Inflammatory macrophage treated with lipopolysaccharide for 1 hour (primary cell): ENCODE measurements at regions not wholly inside any gene's neighbourhood (a gene's known extent, or its start where the extent isn't known, plus 50 kb on each side); places are given as distances from the start of the nearest gene placed in this dataset.

Experiments
- DNase-seq, 2 donors: peaks; one replicate each; pipeline ENCODE4 v3.0.0-alpha.2; 2020 to 2022

GRCh38 chr13:34004676-34005075, 186.7 kb downstream of the RFC3 start:
- no peak for DNase-seq

DNA sequence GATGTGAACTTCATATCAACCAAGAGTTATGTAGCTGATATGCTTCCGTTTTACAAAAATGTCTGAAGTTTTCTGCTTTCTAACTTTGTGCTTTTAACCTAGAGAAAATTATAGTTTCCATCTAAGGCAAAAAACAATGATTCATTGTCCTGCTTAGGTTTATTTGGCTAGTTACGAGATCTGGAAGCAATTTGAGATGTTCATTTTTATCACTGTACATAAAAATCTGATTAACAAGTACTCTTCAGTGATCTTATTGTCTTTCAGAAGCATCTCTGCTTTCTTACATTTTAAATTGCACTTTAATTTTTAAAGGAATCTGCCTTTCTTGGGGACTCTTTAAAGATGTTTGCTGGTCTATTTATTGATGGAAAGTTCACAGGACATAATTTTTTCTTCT, 188.1 kb downstream of the RFC3 start:
- no peak for DNase-seq

DNA sequence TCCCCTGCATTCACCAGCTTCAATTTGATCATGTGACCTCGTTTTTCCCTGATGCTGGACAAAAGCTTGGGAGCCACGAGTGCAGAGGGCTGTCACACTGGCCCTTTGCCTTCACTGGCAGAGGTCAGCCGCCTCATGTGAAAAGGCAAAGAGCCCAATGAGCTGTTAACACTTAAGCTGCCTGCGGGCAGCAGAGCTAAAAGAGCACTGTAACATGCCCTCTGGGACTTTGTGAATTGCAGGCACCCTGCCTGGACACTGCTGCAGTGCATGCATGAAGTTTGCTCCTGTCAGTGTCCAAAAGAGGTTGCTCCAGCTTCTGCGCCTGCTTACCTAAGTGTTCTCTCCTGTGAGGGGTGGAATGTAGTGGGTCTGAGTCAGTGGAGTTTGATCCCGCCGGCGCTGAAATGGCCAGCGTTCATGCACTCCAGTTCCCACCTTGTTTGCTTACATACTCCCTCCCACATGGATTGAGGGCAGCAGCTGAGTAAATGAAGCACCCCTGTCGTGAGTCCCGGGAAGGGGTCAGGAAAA, 193.7 kb downstream of the RFC3 start:
- no peak for DNase-seq

- no peak for DNase-seq
Observed at GRCh38 chr13:34012382-34012781, 194.4 kb downstream of the RFC3 start.

DNA sequence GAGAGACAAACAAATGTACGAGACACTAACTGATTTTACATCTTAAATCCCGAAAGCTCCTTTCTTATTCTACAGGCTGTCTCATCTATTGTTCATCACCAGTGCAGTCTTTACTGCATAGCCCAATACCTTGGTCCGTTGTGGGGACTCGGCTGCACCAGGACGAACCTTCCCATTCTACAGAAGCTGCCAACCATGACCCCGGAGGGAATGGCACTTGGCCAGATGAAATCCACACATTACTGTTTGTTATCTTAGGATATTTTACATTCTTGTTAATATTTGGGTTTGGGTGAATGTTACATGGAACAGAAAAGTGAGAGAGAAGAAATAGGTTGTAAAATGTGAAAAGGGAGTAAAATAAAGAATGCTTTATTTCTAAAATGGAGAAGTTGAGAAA, 195.1 kb downstream of the RFC3 start:
- no peak for DNase-seq

DNA sequence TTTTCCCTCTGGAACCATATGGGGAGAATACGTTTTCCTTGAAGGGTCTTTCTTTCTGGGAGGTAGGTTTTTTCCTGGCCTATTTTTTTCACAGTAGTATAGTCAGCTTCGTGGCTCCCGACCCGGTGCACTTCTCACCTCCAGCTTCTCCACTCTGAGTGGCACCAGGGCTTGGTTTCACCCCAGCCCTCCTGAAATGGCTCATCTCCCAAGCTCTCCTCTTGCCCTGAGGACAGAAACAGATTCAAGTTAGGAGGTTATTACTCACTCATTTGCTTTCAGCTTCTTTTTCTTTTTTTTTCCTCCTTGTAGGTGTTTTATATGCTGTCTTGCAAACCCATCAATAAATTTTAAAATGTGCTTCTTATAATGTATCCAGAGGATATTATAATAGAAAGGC, 199.3 kb downstream of the RFC3 start:
- DNase-seq, result no peak

GRCh38 chr13:34019870-34020269, 201.9 kb downstream of the RFC3 start:
- DNase-seq, result no peak

GRCh38 chr13:34020388-34020787, 202.4 kb downstream of the RFC3 start:
- no peak for DNase-seq

- DNase-seq, result no peak
Observed at GRCh38 chr13:34021619-34022018, 203.7 kb downstream of the RFC3 start.

DNA sequence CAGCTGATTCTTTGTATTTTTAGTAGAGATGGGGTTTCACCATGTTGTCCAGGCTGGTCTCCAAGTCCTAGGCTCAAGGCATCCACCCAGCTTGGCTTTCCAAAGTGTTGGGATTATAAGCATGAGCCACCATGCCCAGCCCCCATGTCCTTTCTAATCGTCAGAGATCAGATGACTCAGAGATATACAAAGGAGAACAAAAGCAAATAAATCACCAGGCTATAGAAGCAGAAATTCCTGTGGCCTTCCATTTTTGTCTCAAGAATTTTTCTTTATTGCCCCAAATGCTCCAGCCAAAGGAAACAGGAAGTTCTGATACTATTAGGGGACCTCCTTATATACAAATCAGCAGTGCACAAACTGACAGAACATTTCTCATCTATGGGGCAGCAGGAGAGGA, 207.8 kb downstream of the RFC3 start:
- no peak for DNase-seq

- no peak for DNase-seq
Observed at GRCh38 chr13:34026308-34026707, 208.4 kb downstream of the RFC3 start.

GRCh38 chr13:34028496-34029442, 210.8 kb downstream of the RFC3 start:
- no peak for DNase-seq

DNA sequence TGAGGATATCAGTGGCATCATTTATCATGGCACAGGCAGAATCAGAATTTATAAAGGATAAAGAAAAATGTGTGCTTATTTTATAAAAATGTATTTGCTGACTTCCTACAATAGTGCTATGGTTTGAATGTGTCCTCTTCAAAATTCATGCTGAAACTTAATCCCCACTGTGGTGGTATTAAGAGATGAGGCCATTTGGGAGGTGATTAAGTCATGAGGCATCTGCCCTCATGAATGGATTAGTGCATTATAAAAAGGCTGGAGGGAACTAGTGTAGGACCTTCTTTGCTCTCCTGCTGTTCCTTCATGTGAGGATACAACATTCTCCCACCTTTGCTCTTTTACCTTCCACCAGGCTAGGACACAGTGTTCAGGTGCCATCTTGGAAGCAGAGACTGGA, 212.8 kb downstream of the RFC3 start:
- DNase-seq, result no peak

- DNase-seq, result no peak
Observed at GRCh38 chr13:34031610-34032009, 213.7 kb downstream of the RFC3 start.

- DNase-seq, result no peak
Observed at GRCh38 chr13:34034411-34034810, 216.5 kb downstream of the RFC3 start.

DNA sequence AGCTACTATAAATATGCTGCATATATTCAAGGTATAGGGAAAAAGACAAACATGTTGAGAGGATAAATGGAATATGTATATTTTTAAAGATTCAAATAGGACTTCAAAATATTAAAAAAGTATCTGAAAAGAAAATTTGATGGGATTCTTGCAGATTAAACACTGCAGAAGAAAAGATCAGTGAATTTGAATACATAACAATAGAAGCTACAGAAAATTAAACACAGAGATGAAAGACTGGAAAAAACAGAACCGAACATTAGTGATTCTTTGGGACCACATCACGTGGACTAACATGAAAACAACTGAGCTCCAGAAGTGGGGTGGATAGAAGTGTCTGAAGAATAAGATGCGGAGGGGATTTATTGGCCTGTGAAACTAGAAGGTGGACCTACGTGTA, 217.2 kb downstream of the RFC3 start:
- no peak for DNase-seq

DNA sequence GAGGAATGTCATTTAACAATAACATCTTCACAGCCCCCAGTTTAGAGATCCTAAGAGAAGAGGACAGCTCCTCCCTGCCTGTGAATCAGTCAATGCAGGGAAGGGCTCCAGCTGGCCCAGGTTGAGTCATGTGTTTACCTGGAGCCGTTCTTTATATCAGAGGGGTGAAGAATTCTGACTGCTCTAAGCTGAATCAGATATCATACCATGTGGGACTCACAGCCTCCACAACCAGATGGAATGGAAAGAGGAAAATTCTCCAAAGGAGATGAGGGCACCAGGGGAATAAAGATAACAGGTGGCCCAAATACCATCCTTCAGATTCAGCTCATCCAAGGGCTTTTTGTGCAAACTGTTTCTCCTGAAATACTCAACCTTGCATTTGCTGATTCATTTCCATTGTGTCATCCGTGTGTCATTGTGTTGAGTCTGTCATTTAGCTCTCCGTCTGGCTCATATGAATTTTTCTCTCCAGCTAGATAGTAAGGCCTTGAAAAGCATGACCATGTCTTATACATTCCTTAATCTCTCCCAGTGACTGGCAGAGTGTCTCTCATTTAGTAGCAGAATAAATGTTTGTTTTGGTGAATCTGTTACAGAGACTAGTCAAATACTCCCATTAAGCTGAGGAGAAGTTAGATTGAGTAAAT, 217.9 kb downstream of the RFC3 start:
- no peak for DNase-seq

GRCh38 chr13:34037636-34038540, 219.9 kb downstream of the RFC3 start:
- DNase-seq, result no peak

DNA sequence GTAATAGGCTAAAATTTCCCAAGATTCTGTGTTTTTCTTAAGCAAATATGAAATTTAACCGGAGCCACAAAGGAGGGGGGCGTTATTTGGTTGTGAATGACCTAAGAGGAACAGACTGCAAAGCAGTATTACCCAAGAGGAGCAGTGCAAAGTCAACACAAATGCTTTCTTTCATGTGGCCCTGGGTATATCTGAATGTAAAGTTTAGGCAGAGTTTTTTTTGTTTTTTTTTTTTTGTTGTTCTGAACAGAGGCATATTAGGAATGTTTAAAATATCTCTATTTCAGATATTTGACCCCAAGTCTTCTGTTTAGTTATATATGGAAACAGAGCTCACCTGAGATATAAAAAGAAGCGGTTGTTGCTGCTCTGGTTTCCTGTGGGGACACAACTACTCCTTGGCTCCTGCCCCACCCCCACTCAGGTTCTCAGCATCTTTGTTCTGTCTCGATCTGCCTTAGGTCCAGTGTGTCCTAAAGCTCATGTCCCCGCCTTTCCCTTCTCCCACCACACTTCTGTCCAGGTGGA, 220.7 kb downstream of the RFC3 start:
- DNase-seq, result no peak

DNA sequence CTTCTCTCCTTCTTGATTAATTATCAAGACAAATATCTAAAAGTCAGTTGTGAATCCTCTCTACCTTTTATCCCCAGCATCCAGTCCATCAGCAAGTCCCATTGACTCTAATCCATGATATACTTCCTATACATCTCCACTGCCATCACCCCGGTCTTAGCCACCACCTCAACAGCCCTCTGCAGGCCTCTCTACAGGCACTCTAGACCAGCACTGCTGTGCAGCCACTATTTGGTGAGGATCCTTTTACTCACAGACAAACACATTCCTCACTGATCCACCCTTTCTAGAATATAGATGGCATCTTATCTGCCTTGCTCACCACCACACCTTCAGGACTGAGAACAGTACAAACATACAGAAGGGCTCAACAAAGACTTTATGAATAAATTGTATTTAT, 221.7 kb downstream of the RFC3 start:
- no peak for DNase-seq

DNA sequence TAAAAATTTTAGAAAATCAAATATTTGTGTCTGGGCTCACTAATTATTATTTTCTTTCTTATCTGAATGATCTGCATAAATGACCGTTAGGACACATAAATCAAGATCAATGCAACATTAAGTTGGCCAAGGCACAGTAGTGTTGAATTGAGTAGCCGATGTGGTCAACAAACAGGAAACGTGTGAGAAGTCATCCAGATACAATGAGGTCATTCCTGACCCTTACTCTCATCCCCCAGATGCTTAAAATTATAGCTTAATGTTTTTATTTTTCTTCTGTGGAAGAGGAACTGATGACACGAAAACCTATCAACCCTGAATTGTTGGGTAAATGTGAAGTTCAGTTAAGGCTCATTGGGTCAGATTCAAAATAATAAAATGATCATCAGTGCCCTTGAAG, 222.9 kb downstream of the RFC3 start:
- DNase-seq, result no peak

DNA sequence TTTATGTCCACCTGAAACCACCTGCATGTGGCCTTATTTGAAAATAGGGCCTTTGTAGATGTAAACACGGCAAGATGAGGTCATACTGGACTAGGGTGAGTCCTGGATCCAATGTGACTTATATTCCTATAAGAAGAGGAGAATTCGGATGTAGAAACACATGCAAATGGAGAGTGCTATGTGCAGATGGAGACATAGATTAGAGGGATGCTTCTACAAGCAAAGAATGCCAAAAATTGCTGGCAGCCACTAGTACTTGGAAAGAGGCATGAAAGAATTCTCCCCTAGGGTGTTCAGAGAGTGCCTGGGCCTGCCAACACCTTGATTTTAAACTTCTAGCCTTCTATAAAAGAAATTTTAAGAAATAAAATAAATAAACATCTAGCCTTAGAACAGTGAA, 226.1 kb downstream of the RFC3 start:
- DNase-seq, result no peak

GRCh38 chr13:34044660-34045080, 226.7 kb downstream of the RFC3 start:
- DNase-seq, result no peak
